Smooth muscle cell (in vitro differentiated cells): ENCODE measurements at regions not wholly inside any gene's neighbourhood (a gene's known extent, or its start where the extent isn't known, plus 50 kb on each side); places are given as distances from the start of the nearest gene placed in this dataset.
A peak's percentile ranks its signal among the peaks of the same experiment; 100 is the strongest.

Source experiments
- DNase-seq: peaks from one replicate; lab custom pipeline; 2025; ENCODE audit not compliant: unreplicated experiment; lab: John Stamatoyannopoulos, UW
- H2AFZ ChIP-seq: fragments of 200-600 bp; sonication (generic); 2 replicates; pipeline ENCODE4 v1.6.0; 2016; ENCODE audit warnings: antibody characterized with exemption, low read depth, mild to moderate bottlenecking
- H3F3A ChIP-seq: fragments of 200-600 bp; sonication (generic); 2 replicates; pipeline ENCODE4 v1.6.0; 2017; ENCODE audit warnings: antibody characterized with exemption, low read depth
- H3K27ac ChIP-seq: fragments of 200-600 bp; sonication (generic); 2 replicates; pipeline ENCODE4 v1.5.1; 2016; ENCODE audit warnings: low read depth, mild to moderate bottlenecking
- H3K27me3 ChIP-seq: fragments of 200-600 bp; sonication (generic); 2 replicates; pipeline ENCODE4 v1.6.1; 2016; ENCODE audit warnings: low read depth, mild to moderate bottlenecking
- H3K36me3 ChIP-seq: fragments of 200-600 bp; sonication (generic); 2 replicates; pipeline ENCODE4 v1.5.1; 2016; ENCODE audit warnings: low read depth
- H3K4me1 ChIP-seq: fragments of 200-600 bp; sonication (generic); 2 replicates; pipeline ENCODE4 v1.5.1; 2016; ENCODE audit warnings: low read depth
- H3K4me2 ChIP-seq: fragments of 200-600 bp; sonication (generic); 2 replicates; pipeline ENCODE4 v1.6.0; 2016; ENCODE audit warnings: mild to moderate bottlenecking
- H3K4me3 ChIP-seq: fragments of 200-600 bp; sonication (generic); 2 replicates; pipeline ENCODE4 v1.5.1; 2016; ENCODE audit warnings: mild to moderate bottlenecking
- H3K79me2 ChIP-seq: fragments of 200-600 bp; sonication (generic); 2 replicates; pipeline ENCODE4 v1.6.0; 2016; ENCODE audit warnings: low read depth, mild to moderate bottlenecking
- H3K9ac ChIP-seq: fragments of 200-600 bp; sonication (generic); 2 replicates; pipeline ENCODE4 v1.6.0; 2016; ENCODE audit warnings: low read depth
- H3K9me3 ChIP-seq: fragments of 200-600 bp; sonication (generic); replicated peaks from 2 replicates; pipeline ENCODE4 v1.5.1; 2016; ENCODE audit warnings: low read depth
- H4K20me1 ChIP-seq: fragments of 200-600 bp; sonication (generic); 2 replicates; pipeline ENCODE4 v1.6.0; 2016; ENCODE audit warnings: low read depth
- CTCF ChIP-seq: fragments of 200-600 bp; sonication (generic); IDR thresholded peaks from 2 replicates; pipeline ENCODE4 v1.5.1; 2017; ENCODE audit warnings: borderline replicate concordance, mild to moderate bottlenecking, antibody characterized with exemption; ENCODE audit not compliant: insufficient read depth, poor library complexity, severe bottlenecking
- WGBS: methylation state at CpG from one replicate; pipeline ENCODE4 v1.1.7; 2016; ENCODE audit warnings: low lambda C conversion rate; 5-methylcytosine and 5-hydroxymethylcytosine counted together

DNA sequence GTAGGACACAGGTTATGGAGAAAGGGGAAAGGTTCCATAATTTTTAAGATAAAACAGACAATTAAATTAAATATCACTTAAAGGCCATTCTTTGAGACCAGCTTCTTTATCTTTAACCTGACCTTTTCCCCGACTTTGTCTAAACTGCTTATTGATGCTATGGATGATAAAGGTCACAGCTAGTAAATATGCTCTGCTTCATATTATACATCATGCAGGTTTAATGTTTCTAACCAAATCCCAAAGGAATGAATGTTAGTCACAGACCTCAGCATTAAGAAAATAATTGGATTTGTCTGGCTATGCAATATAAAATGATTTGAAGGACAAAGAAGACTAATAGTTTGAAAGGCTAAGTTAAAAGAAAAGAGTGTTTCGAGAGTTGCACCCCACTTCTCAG lies 147.6 kb downstream of the ST8SIA4 start:
- H2AFZ ChIP-seq: no peak overlapping the region
- peak overlapping the region; percentile 44 for H3K4me2 ChIP-seq
- no peak for DNase-seq
- TF ChIP-seq CTCF: no peak
- H3K79me2 ChIP-seq: no peaks in the 10 kb centered on the region
- H3K9me3 ChIP-seq: no peaks in the 10 kb centered on the region
- H3F3A ChIP-seq: no peaks in the 10 kb centered on the region
- WGBS: 67% methylated on average over 2 of the region's 2 CpGs
- H3K36me3 ChIP-seq: no peaks in the 10 kb centered on the region
- H3K4me3 ChIP-seq: no peak overlapping the region
- H3K4me1 ChIP-seq: no peaks in the 10 kb centered on the region
- no peak overlapping the region for H3K9ac ChIP-seq
- peak overlapping the region; percentile 71 for H3K27ac ChIP-seq
- no peaks in the 10 kb centered on the region for H3K27me3 ChIP-seq
- H4K20me1 ChIP-seq: no peaks in the 10 kb centered on the region
